ENCODE measurements at regions not wholly inside any gene's neighbourhood (a gene's known extent, or its start where the extent isn't known, plus 50 kb on each side); places are given as distances from the start of the nearest gene placed in this dataset.

DNA sequence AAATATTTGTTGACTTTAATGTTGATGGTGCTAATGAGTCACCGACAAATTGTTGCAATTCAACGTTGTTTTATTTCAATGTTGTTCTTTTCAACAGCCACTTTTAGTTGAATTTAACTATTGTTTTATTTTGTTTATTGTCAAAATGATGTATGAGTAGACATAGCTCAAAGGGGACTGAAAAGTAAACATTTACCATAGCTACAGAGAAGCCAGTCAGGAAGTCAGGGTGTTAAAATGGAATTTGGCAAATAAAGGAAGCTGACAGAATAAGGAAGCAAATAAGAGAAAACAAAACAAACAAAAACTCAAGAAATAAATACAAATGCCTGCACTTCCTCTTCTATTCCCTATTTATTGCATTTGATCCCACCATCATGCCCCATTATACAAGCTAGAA, 648.4 kb upstream of the HTR2C start:
- no peak for TF ChIP-seq ZNF274 (IDR thresholded peaks at IDR 0.05; ENCODE audit: low read depth, low read length)
- no peak for TF ChIP-seq SUZ12 (IDR thresholded peaks at IDR 0.05; ENCODE audit: extremely low read depth, insufficient read depth, insufficient read length)
